HCT116 (cell line): ENCODE measurements at regions not wholly inside any gene's neighbourhood (a gene's known extent, or its start where the extent isn't known, plus 50 kb on each side); places are given as distances from the start of the nearest gene placed in this dataset.

ENCODE experiments used
- CTCF ChIP-seq, 3 experiments: fragments of 200-600 bp in 1 of 3; sonication (generic) in 1 of 3; IDR thresholded peaks in 2 of 3; conservative IDR thresholded peaks in 1 of 3; 2 replicates each; pipeline ENCODE4 v1.5.1; 2012 to 2017; ENCODE audit warnings: low read depth in 2 of 3, low read length in 2 of 3, antibody characterized with exemption in 1 of 3, borderline replicate concordance in 1 of 3, control low read depth in 1 of 3, mild to moderate bottlenecking in 1 of 3, mixed read lengths in 1 of 3, mixed run types in 1 of 3, moderate library complexity in 1 of 3; ENCODE audit not compliant: insufficient read depth in 1 of 3
- EZH2 ChIP-seq: fragments of 200-600 bp; sonication (generic); IDR thresholded peaks from 2 replicates; pipeline ENCODE4 v1.6.1; 2017; ENCODE audit warnings: antibody characterized with exemption, mixed run types
- POLR2A ChIP-seq: IDR thresholded peaks from 2 replicates; pipeline ENCODE4 v1.7.0; 2011; ENCODE audit warnings: borderline replicate concordance; ENCODE audit not compliant: insufficient read depth, insufficient read length; ENCODE audit errors: extremely low read depth
- POLR2AphosphoS5 ChIP-seq: IDR thresholded peaks from 2 replicates; pipeline ENCODE4 v1.6.1; 2011; ENCODE audit warnings: mild to moderate bottlenecking, low read depth, low read length, moderate library complexity
- REST ChIP-seq: IDR thresholded peaks from 2 replicates; pipeline ENCODE4 v1.6.1; 2012; ENCODE audit warnings: low read depth
- SP1 ChIP-seq: IDR thresholded peaks from 2 replicates; pipeline ENCODE4 v1.6.1; 2012; ENCODE audit warnings: low read depth
- SRF ChIP-seq: IDR thresholded peaks from 2 replicates; pipeline ENCODE4 v1.6.1; 2012; ENCODE audit warnings: low read depth
- ZFX ChIP-seq: fragments of 450-650 bp; IDR thresholded peaks from 2 replicates; pipeline ENCODE4 v1.6.1; 2017

- no peak for TF ChIP-seq CTCF (IDR thresholded peaks at IDR 0.05 in 2 of 3, conservative IDR thresholded peaks at IDR 0.05 in 1 of 3; ENCODE audit: borderline replicate concordance in 1 of 3, insufficient read depth in 1 of 3, low read depth in 2 of 3, low read length in 2 of 3)
- TF ChIP-seq SP1: no peak
- TF ChIP-seq EZH2: no peak
- no peak for TF ChIP-seq ZFX
- TF ChIP-seq REST: no peak
- TF ChIP-seq POLR2AphosphoS5: no peak
- no peak for TF ChIP-seq POLR2A
- TF ChIP-seq SRF: no peak
These were observed 579.8 kb upstream of the SUCLG2 start for GRCh38 chr3:68234076-68234780.
